ENCODE measurements at regions not wholly inside any gene's neighbourhood (a gene's known extent, or its start where the extent isn't known, plus 50 kb on each side); places are given as distances from the start of the nearest gene placed in this dataset.
"Not testable (repeated sequence)": the region's sequence is repeated elsewhere in the genome, so short reads cannot be mapped to it uniquely, and the experiment has no call there.

GRCh38 chr3:110016235-110016815 lies 679.0 kb upstream of the DPPA4 start:
- no peak for DNase-seq

GRCh38 chr3:110017304-110017703 lies 680.0 kb upstream of the DPPA4 start:
- no peak for DNase-seq

- DNase-seq = no peak
These were observed 684.3 kb upstream of the DPPA4 start for GRCh38 chr3:110021659-110022058.

- not testable (repeated sequence) for DNase-seq
These were observed 685.7 kb upstream of the DPPA4 start for GRCh38 chr3:110023022-110023421.

GRCh38 chr3:110026421-110026820 lies 689.1 kb upstream of the DPPA4 start:
- no peak for DNase-seq

GRCh38 chr3:110027446-110028080 lies 690.2 kb upstream of the DPPA4 start:
- DNase-seq = no peak

- no peak for DNase-seq
These were observed 694.6 kb upstream of the DPPA4 start for GRCh38 chr3:110031975-110032374.

GRCh38 chr3:110059431-110059830 lies 722.1 kb upstream of the DPPA4 start:
- no peak for DNase-seq

GRCh38 chr3:110062716-110063115 lies 725.4 kb upstream of the DPPA4 start:
- DNase-seq = no peak

GRCh38 chr3:110063178-110063577 lies 725.8 kb upstream of the DPPA4 start:
- DNase-seq = no peak

- no peak for DNase-seq
These were observed 728.9 kb upstream of the DPPA4 start for GRCh38 chr3:110066206-110066605.

- DNase-seq = no peak
These were observed 730.2 kb upstream of the DPPA4 start for GRCh38 chr3:110067527-110067926.

GRCh38 chr3:110069761-110070160 lies 732.4 kb upstream of the DPPA4 start:
- DNase-seq = no peak

GRCh38 chr3:110070161-110070916 lies 733.0 kb upstream of the DPPA4 start:
- no peak for DNase-seq

GRCh38 chr3:110074095-110074494 lies 736.7 kb upstream of the DPPA4 start:
- DNase-seq = no peak

- DNase-seq = no peak
These were observed 739.7 kb upstream of the DPPA4 start for GRCh38 chr3:110077093-110077492.

- no peak for DNase-seq
These were observed 756.1 kb upstream of the DPPA4 start for GRCh38 chr3:110093411-110093810.

GRCh38 chr3:110093812-110094401 lies 756.6 kb upstream of the DPPA4 start:
- DNase-seq = no peak

- no peak for DNase-seq
These were observed 762.4 kb upstream of the DPPA4 start for GRCh38 chr3:110099711-110100110.

GRCh38 chr3:110101361-110101760 lies 764.0 kb upstream of the DPPA4 start:
- no peak for DNase-seq

GRCh38 chr3:110106805-110107204 lies 769.5 kb upstream of the DPPA4 start:
- DNase-seq = no peak

GRCh38 chr3:110123946-110124345 lies 786.6 kb upstream of the DPPA4 start:
- no peak for DNase-seq

- no peak for DNase-seq
These were observed 788.7 kb upstream of the DPPA4 start for GRCh38 chr3:110126065-110126464.

- DNase-seq = no peak
These were observed 796.6 kb upstream of the DPPA4 start for GRCh38 chr3:110133971-110134370.

Measured in NCI-H524 treated with DMSO at 0.1 percent for 48 hours (cell line).